ENCODE measurements at regions not wholly inside any gene's neighbourhood (a gene's known extent, or its start where the extent isn't known, plus 50 kb on each side); places are given as distances from the start of the nearest gene placed in this dataset.

DNA sequence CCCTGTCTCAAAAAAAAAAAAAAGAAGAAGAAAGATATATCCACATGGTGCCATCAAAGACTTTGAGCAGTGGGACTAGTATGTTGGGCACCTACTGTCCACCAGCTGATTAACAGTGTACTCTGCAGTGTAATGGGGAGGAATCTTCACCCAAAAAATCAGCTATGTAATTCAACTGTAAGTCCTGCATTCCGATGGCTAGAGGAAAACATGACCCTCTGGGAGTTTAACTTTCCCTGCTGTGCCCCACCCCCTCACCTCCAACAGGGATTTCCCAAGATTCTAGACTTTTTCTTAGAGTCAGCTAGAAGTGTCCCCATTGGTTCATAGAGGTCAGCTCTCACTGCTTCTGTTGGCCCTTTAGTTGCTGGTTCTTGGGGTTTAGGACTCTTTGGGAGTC lies 221.2 kb upstream of the CLINT1 start:
- TF ChIP-seq, protein P1, sequence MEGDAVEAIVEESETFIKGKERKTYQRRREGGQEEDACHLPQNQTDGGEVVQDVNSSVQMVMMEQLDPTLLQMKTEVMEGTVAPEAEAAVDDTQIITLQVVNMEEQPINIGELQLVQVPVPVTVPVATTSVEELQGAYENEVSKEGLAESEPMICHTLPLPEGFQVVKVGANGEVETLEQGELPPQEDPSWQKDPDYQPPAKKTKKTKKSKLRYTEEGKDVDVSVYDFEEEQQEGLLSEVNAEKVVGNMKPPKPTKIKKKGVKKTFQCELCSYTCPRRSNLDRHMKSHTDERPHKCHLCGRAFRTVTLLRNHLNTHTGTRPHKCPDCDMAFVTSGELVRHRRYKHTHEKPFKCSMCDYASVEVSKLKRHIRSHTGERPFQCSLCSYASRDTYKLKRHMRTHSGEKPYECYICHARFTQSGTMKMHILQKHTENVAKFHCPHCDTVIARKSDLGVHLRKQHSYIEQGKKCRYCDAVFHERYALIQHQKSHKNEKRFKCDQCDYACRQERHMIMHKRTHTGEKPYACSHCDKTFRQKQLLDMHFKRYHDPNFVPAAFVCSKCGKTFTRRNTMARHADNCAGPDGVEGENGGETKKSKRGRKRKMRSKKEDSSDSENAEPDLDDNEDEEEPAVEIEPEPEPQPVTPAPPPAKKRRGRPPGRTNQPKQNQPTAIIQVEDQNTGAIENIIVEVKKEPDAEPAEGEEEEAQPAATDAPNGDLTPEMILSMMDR (IDR thresholded peaks at IDR 0.05; ENCODE audit: borderline replicate concordance, extremely low read depth, low read length, poor library complexity, severe bottlenecking) = no peak
- no peak for TF ChIP-seq EZH2 (IDR thresholded peaks at IDR 0.05; ENCODE audit: borderline replicate concordance, low read depth, low read length, severe bottlenecking)
